ENCODE measurements at regions not wholly inside any gene's neighbourhood (a gene's known extent, or its start where the extent isn't known, plus 50 kb on each side); places are given as distances from the start of the nearest gene placed in this dataset.

- TF ChIP-seq CTCF (IDR thresholded peaks at IDR 0.05) (no peak), REST (IDR thresholded peaks at IDR 0.05; ENCODE audit: insufficient read depth in 1 of 2, low read depth in 2 of 2, low read length in 1 of 2) (no peak), SIN3A (IDR thresholded peaks at IDR 0.05; ENCODE audit: borderline replicate concordance, insufficient read depth, low read depth, low read length) (no peak), POLR2AphosphoS5 (IDR thresholded peaks at IDR 0.05; ENCODE audit: low read depth, low read length) (no peak), TCF7L2 (IDR thresholded peaks at IDR 0.05; ENCODE audit: low read depth, low read length) (no peak)
Observed at GRCh38 chr13:68275758-68276157, 1045.6 kb upstream of the PCDH9 start.
